Liver (tissue), 8 donors: ENCODE measurements at regions not wholly inside any gene's neighbourhood (a gene's known extent, or its start where the extent isn't known, plus 50 kb on each side); places are given as distances from the start of the nearest gene placed in this dataset.

ENCODE experiments used
- DNase-seq: peaks from one replicate; pipeline ENCODE4 v3.0.0-alpha.2; 2017; ENCODE audit warnings: low spot score
- H3K27ac ChIP-seq, 2 donors: one replicate each; pipeline ENCODE4 v1.7.0; 2013; ENCODE audit warnings: inconsistent platforms in 2 of 2, low read length in 2 of 2, control low read depth in 1 of 2, low read depth in 1 of 2, mild to moderate bottlenecking in 1 of 2
- H3K27me3 ChIP-seq, 4 donors: one replicate each; pipeline versions ENCODE4 v1.6.1 to v1.7.0; 2013; ENCODE audit warnings: low read length in 3 of 4, inconsistent platforms in 1 of 4, mild to moderate bottlenecking in 1 of 4, moderate library complexity in 1 of 4; ENCODE audit not compliant: control insufficient read depth in 4 of 4, insufficient read depth in 4 of 4
- H3K36me3 ChIP-seq, 4 donors: one replicate each; pipeline versions ENCODE4 v1.6.1 to v1.7.0; 2013; ENCODE audit warnings: low read length in 3 of 4, mild to moderate bottlenecking in 3 of 4, low read depth in 1 of 4, moderate library complexity in 1 of 4; ENCODE audit not compliant: control insufficient read depth in 4 of 4, insufficient read depth in 3 of 4
- H3K4me1 ChIP-seq, 4 donors: one replicate each; pipeline versions ENCODE4 v1.6.1 to v1.7.0; 2013; ENCODE audit warnings: low read length in 3 of 4, mild to moderate bottlenecking in 3 of 4, moderate library complexity in 1 of 4; ENCODE audit not compliant: control insufficient read depth in 4 of 4, insufficient read depth in 4 of 4
- H3K4me3 ChIP-seq, 3 donors: one replicate each; pipeline versions ENCODE4 v1.6.1 to v1.7.0; 2013; ENCODE audit warnings: low read length in 3 of 3, control low read depth in 1 of 3, low read depth in 1 of 3, mild to moderate bottlenecking in 1 of 3
- H3K9ac ChIP-seq, 2 donors: one replicate each; pipeline ENCODE4 v1.7.0; 2013; ENCODE audit warnings: low read length in 2 of 2, mild to moderate bottlenecking in 2 of 2, moderate library complexity in 2 of 2, control low read depth in 1 of 2, low read depth in 1 of 2
- H3K9me3 ChIP-seq, 4 donors: one replicate each; pipeline versions ENCODE4 v1.6.1 to v1.7.0; 2013; ENCODE audit warnings: low read length in 3 of 4; ENCODE audit not compliant: control insufficient read depth in 4 of 4
- ATF3 ChIP-seq: IDR thresholded peaks from 2 replicates; pipeline ENCODE4 v1.6.1; 2016; ENCODE audit warnings: antibody characterized with exemption
- CTCF ChIP-seq: fragments of 150-350 bp; IDR thresholded peaks from 2 replicates; pipeline ENCODE4 v1.5.1; 2017; ENCODE audit warnings: improper control_type of control experiment, low read depth, low read length; ENCODE audit not compliant: missing input control
- FOXA1 ChIP-seq: IDR thresholded peaks from 2 replicates; pipeline ENCODE4 v1.6.1; 2016; ENCODE audit warnings: antibody characterized with exemption
- FOXA2 ChIP-seq: IDR thresholded peaks from 2 replicates; pipeline ENCODE4 v1.6.1; 2016; ENCODE audit warnings: antibody characterized with exemption
- HNF4G ChIP-seq: IDR thresholded peaks from 2 replicates; pipeline ENCODE4 v1.6.1; 2016; ENCODE audit warnings: antibody characterized with exemption
- JUND ChIP-seq, 2 donors: IDR thresholded peaks; 2 replicates each; pipeline ENCODE4 v1.6.1; 2016; ENCODE audit warnings: antibody characterized with exemption in 2 of 2
- MAX ChIP-seq: IDR thresholded peaks from 2 replicates; pipeline ENCODE4 v1.6.1; 2016; ENCODE audit warnings: antibody characterized with exemption
- NR2F2 ChIP-seq: IDR thresholded peaks from 2 replicates; pipeline ENCODE4 v1.6.1; 2016; ENCODE audit warnings: antibody characterized with exemption
- RAD21 ChIP-seq, 2 donors: IDR thresholded peaks; 2 replicates each; pipeline ENCODE4 v1.6.1; 2016; ENCODE audit warnings: antibody characterized with exemption in 2 of 2, mild to moderate bottlenecking in 2 of 2
- RXRA ChIP-seq, 2 donors: IDR thresholded peaks; 2 replicates each; pipeline ENCODE4 v1.6.1; 2017 to 2018; ENCODE audit warnings: antibody characterized with exemption in 2 of 2, mild to moderate bottlenecking in 1 of 2
- YY1 ChIP-seq: IDR thresholded peaks from 2 replicates; pipeline ENCODE4 v1.6.1; 2016; ENCODE audit warnings: antibody characterized with exemption, mild to moderate bottlenecking
- ZBTB33 ChIP-seq: IDR thresholded peaks from 2 replicates; pipeline ENCODE4 v1.6.1; 2016; ENCODE audit warnings: antibody characterized with exemption
- WGBS: extraction: QIAGEN DNeasy Blood & Tissue Kit; methylation state at CpG from one replicate; pipeline ENCODE4 v1.1.7; 2013; 5-methylcytosine and 5-hydroxymethylcytosine counted together
- donor health status: healthy.
- donor health status: healthy.
- donor health status: healthy.
- donor health status: healthy.
- donor health status: healthy.

- Histone ChIP-seq H3K9ac (no peak overlapping the region), H3K9me3 (no peaks in the 10 kb centered on the region), H3K4me3 (no peak overlapping the region), H3K27me3 (no peaks in the 10 kb centered on the region), H3K36me3 (no peaks in the 10 kb centered on the region), H3K27ac (no peak overlapping the region), H3K4me1 (no peaks in the 10 kb centered on the region)
- no peak for DNase-seq
- TF ChIP-seq HNF4G (no peak), NR2F2 (no peak), ZBTB33 (no peak), RAD21 (IDR thresholded peaks at IDR 0.05) (no peak)
- 74% methylated on average over 7 of the region's 7 CpGs for WGBS
These were observed 114.3 kb downstream of the EDEM1 start for GRCh38 chr3:5301651-5302297.

- no peaks in the 10 kb centered on the region for H3K9me3 ChIP-seq
- WGBS = 81% methylated on average over 3 of the region's 3 CpGs
- TF ChIP-seq ZBTB33 = no peak
- no peak for TF ChIP-seq FOXA2
- TF ChIP-seq MAX = no peak
- TF ChIP-seq FOXA1 = no peak
- no peak for TF ChIP-seq ATF3
- TF ChIP-seq HNF4G = no peak
- TF ChIP-seq JUND (IDR thresholded peaks at IDR 0.05) = no peak
- TF ChIP-seq RAD21 (IDR thresholded peaks at IDR 0.05) = no peak
- no peak for TF ChIP-seq YY1
- no peak for TF ChIP-seq RXRA (IDR thresholded peaks at IDR 0.05)
- no peak for TF ChIP-seq CTCF
- no peak overlapping the region for H3K27ac ChIP-seq
- no peak overlapping the region for H3K4me3 ChIP-seq
- H3K9ac ChIP-seq = no peak overlapping the region
- DNase-seq = no peak
- no peaks in the 10 kb centered on the region for H3K27me3 ChIP-seq
- H3K36me3 ChIP-seq = no peaks in the 10 kb centered on the region
- no peaks in the 10 kb centered on the region for H3K4me1 ChIP-seq
These were observed 115.2 kb downstream of the EDEM1 start for GRCh38 chr3:5302661-5303060.
